ENCODE measurements at regions not wholly inside any gene's neighbourhood (a gene's known extent, or its start where the extent isn't known, plus 50 kb on each side); places are given as distances from the start of the nearest gene placed in this dataset.

DNA sequence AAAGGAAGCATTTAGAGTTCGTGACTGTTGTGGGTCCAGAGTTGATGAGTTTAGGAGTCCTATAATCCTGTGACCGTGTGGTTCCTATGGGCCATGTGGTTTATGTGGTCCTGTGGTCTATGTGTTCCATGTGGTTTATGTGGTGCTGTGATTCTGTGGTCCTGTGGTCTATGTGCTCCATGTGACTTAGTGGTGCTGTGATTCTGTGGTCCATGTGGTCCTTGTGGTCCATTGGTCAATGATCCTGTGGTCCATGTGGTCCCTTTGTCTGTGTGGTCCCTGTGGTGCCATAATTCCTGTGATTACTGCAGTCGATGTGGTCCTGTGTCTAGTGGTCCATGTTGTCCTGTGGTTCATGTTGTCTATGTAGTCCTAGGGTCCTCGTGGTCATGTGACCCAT, 167.3 kb downstream of the TMEM18 start:
- H3K9ac ChIP-seq (ENCODE audit: insufficient read depth, low read depth, low read length): no peak overlapping the region
- no peaks in the 10 kb centered on the region for H3K36me3 ChIP-seq (replicated peaks in 1 of 2; ENCODE audit: control insufficient read depth in 1 of 2, insufficient read depth in 2 of 2, low read length in 2 of 2)
- no peaks in the 10 kb centered on the region for H3K4me1 ChIP-seq (ENCODE audit: insufficient read depth, low read length)
- no peaks in the 10 kb centered on the region for H4K20me1 ChIP-seq (ENCODE audit: insufficient read depth, low read length)
- TF ChIP-seq MNT (IDR thresholded peaks at IDR 0.05) (peak; percentile 96), RAD51 (IDR thresholded peaks at IDR 0.05; ENCODE audit: borderline replicate concordance) (peak; percentile 34; the same call in 1 of the 2 replicates)
- TF ChIP-seq, protein P1, sequence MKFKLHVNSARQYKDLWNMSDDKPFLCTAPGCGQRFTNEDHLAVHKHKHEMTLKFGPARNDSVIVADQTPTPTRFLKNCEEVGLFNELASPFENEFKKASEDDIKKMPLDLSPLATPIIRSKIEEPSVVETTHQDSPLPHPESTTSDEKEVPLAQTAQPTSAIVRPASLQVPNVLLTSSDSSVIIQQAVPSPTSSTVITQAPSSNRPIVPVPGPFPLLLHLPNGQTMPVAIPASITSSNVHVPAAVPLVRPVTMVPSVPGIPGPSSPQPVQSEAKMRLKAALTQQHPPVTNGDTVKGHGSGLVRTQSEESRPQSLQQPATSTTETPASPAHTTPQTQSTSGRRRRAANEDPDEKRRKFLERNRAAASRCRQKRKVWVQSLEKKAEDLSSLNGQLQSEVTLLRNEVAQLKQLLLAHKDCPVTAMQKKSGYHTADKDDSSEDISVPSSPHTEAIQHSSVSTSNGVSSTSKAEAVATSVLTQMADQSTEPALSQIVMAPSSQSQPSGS (CRISPR knock-in tag; IDR thresholded peaks at IDR 0.05): no peak
- H2AFZ ChIP-seq (ENCODE audit: low read length): no peak overlapping the region
- BruUV-seq (replicated peaks): no TSS peak
- in situ Hi-C loops (cut with HindIII; ENCODE audit: extremely low pct_ligation_motif_present, low pct_unique_long_range_greater_than_20kb) (no loop called here), intact Hi-C loops (cut with micrococcal nuclease; ENCODE audit: unreplicated experiment) (no loop called here)
- CTCF ChIA-PET (ENCODE audit: low intra/inter-chr PET ratio, low total read pairs): no interaction called here
- FAIRE-seq (no peak), ATAC-seq (no peak), DNase-seq (ENCODE audit: low spot score) (no peak)
- H3K4me3 ChIP-seq (replicated peaks in 1 of 3; ENCODE audit: insufficient read depth in 1 of 3, low read depth in 2 of 3, low read length in 3 of 3): no peak overlapping the region
- no peaks in the 10 kb centered on the region for H3K9me3 ChIP-seq (ENCODE audit: low read length)
- H3K4me2 ChIP-seq (ENCODE audit: low read depth, low read length): no peak overlapping the region
- peaks cover 0 to 23% of the 10 kb centered on the region in 2 experiments; a peak in 2 of 5 replicates for H3K27me3 ChIP-seq (ENCODE audit: control insufficient read depth in 1 of 2, insufficient read depth in 2 of 2, low read length in 2 of 2)
- no peak overlapping the region for H3K27ac ChIP-seq (ENCODE audit: extremely low read length, insufficient read depth, low read length)
- POLR2A ChIA-PET: no interaction called here
- WGBS (ENCODE audit: low lambda C conversion rate): 0% methylated on average over 4 of the region's 4 CpGs
- H3K79me2 ChIP-seq (ENCODE audit: insufficient read depth, low read length): no peaks in the 10 kb centered on the region

GRCh38 chr2:508121-508520, 169.1 kb downstream of the TMEM18 start:
- no peak for ATAC-seq
- Histone ChIP-seq H3K27me3 (ENCODE audit: control insufficient read depth in 1 of 2, insufficient read depth in 2 of 2, low read length in 2 of 2) (peaks cover 0 to 31% of the 10 kb centered on the region in 2 experiments; a peak in 2 of 5 replicates), H3K4me2 (ENCODE audit: low read depth, low read length) (no peak overlapping the region), H3K9me3 (ENCODE audit: low read length) (no peaks in the 10 kb centered on the region), H2AFZ (ENCODE audit: low read length) (no peak overlapping the region), H3K79me2 (ENCODE audit: insufficient read depth, low read length) (no peaks in the 10 kb centered on the region), H3K4me3 (replicated peaks in 1 of 3; ENCODE audit: insufficient read depth in 1 of 3, low read depth in 2 of 3, low read length in 3 of 3) (no peak overlapping the region), H3K36me3 (replicated peaks in 1 of 2; ENCODE audit: control insufficient read depth in 1 of 2, insufficient read depth in 2 of 2, low read length in 2 of 2) (no peaks in the 10 kb centered on the region), H3K27ac (ENCODE audit: extremely low read length, insufficient read depth, low read length) (no peak overlapping the region), H4K20me1 (ENCODE audit: insufficient read depth, low read length) (no peaks in the 10 kb centered on the region), H3K9ac (ENCODE audit: insufficient read depth, low read depth, low read length) (no peak overlapping the region), H3K4me1 (ENCODE audit: insufficient read depth, low read length) (no peaks in the 10 kb centered on the region)
- TF ChIP-seq, protein P2, sequence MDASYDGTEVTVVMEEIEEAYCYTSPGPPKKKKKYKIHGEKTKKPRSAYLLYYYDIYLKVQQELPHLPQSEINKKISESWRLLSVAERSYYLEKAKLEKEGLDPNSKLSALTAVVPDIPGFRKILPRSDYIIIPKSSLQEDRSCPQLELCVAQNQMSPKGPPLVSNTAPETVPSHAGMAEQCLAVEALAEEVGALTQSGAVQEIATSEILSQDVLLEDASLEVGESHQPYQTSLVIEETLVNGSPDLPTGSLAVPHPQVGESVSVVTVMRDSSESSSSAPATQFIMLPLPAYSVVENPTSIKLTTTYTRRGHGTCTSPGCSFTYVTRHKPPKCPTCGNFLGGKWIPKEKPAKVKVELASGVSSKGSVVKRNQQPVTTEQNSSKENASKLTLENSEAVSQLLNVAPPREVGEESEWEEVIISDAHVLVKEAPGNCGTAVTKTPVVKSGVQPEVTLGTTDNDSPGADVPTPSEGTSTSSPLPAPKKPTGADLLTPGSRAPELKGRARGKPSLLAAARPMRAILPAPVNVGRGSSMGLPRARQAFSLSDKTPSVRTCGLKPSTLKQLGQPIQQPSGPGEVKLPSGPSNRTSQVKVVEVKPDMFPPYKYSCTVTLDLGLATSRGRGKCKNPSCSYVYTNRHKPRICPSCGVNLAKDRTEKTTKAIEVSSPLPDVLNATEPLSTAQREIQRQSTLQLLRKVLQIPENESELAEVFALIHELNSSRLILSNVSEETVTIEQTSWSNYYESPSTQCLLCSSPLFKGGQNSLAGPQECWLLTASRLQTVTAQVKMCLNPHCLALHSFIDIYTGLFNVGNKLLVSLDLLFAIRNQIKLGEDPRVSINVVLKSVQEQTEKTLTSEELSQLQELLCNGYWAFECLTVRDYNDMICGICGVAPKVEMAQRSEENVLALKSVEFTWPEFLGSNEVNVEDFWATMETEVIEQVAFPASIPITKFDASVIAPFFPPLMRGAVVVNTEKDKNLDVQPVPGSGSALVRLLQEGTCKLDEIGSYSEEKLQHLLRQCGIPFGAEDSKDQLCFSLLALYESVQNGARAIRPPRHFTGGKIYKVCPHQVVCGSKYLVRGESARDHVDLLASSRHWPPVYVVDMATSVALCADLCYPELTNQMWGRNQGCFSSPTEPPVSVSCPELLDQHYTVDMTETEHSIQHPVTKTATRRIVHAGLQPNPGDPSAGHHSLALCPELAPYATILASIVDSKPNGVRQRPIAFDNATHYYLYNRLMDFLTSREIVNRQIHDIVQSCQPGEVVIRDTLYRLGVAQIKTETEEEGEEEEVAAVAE (CRISPR knock-in tag; IDR thresholded peaks at IDR 0.05; ENCODE audit: borderline replicate concordance): no peak
- no peak for TF ChIP-seq ZNF121 (CRISPR knock-in tag; IDR thresholded peaks at IDR 0.05)
- TF ChIP-seq MBNL3 (CRISPR knock-in tag; conservative IDR thresholded peaks at IDR 0.05): no peak
- TF ChIP-seq TEAD3 (CRISPR knock-in tag; optimal IDR thresholded peaks at IDR 0.05; ENCODE audit: borderline replicate concordance): no peak
- TF ChIP-seq EZH2 (conservative IDR thresholded peaks at IDR 0.05; ENCODE audit: low read depth, low read length): no peak
- no peak for TF ChIP-seq MIER2 (CRISPR knock-in tag; IDR thresholded peaks at IDR 0.05)
- FAIRE-seq: no peak
- WGBS (ENCODE audit: low lambda C conversion rate): 4% methylated on average over 4 of the region's 4 CpGs
- in situ Hi-C loops (cut with HindIII; ENCODE audit: extremely low pct_ligation_motif_present, low pct_unique_long_range_greater_than_20kb) (no loop called here), intact Hi-C loops (cut with micrococcal nuclease; ENCODE audit: unreplicated experiment) (no loop called here)
- no TSS peak for BruUV-seq (replicated peaks)
- POLR2A ChIA-PET: no interaction called here
- no peak for DNase-seq (ENCODE audit: low spot score)
- CTCF ChIA-PET (ENCODE audit: low intra/inter-chr PET ratio, low total read pairs): no interaction called here

Data from HepG2 (cell line).